Endothelial cell of umbilical vein (primary cell): ENCODE measurements at regions not wholly inside any gene's neighbourhood (a gene's known extent, or its start where the extent isn't known, plus 50 kb on each side); places are given as distances from the start of the nearest gene placed in this dataset.

ENCODE experiments used
- CTCF ChIP-seq, 2 donors: IDR thresholded peaks; 1 replicate in 1 of 2; 2 replicates in 1 of 2; pipeline ENCODE4 v1.5.1; 2011; ENCODE audit warnings: low read length in 2 of 2, mild to moderate bottlenecking in 2 of 2, moderate library complexity in 2 of 2, control low read depth in 1 of 2, inconsistent platforms in 1 of 2, low read depth in 1 of 2; ENCODE audit not compliant: insufficient read depth in 1 of 2; ENCODE audit errors: extremely low read depth in 1 of 2
- EZH2 ChIP-seq: IDR thresholded peaks from 2 replicates; pipeline ENCODE4 v1.6.1; 2012; ENCODE audit warnings: borderline replicate concordance, low read depth, mild to moderate bottlenecking, moderate library complexity, low read length, inconsistent platforms; ENCODE audit not compliant: severe bottlenecking
- FOS ChIP-seq: IDR thresholded peaks from 2 replicates; pipeline ENCODE4 v1.6.1; 2011; ENCODE audit warnings: mild to moderate bottlenecking, low read length, moderate library complexity, borderline replicate concordance; ENCODE audit not compliant: insufficient read depth
- GATA2 ChIP-seq: IDR thresholded peaks from 2 replicates; pipeline ENCODE4 v1.7.0; 2011; ENCODE audit warnings: low read depth, mild to moderate bottlenecking, moderate library complexity, mixed read lengths, low read length; ENCODE audit not compliant: insufficient read length, insufficient read depth
- MYC ChIP-seq: IDR thresholded peaks from one replicate; pipeline ENCODE4 v1.6.1; 2011; ENCODE audit warnings: mild to moderate bottlenecking, low read depth, low read length
- POLR2A ChIP-seq: IDR thresholded peaks from 2 replicates; pipeline ENCODE4 v1.6.1; 2012; ENCODE audit warnings: low read depth, mild to moderate bottlenecking, control low read depth, low read length

GRCh38 chr13:85567909-85568308 lies 231.3 kb downstream of the SLITRK6 start:
- TF ChIP-seq EZH2 (no peak), FOS (no peak), CTCF (IDR thresholded peaks at IDR 0.05; ENCODE audit: extremely low read depth in 1 of 2, insufficient read depth in 1 of 2, low read depth in 1 of 2, low read length in 2 of 2) (no peak), POLR2A (no peak), MYC (no peak), GATA2 (no peak)
